ENCODE measurements at regions not wholly inside any gene's neighbourhood (a gene's known extent, or its start where the extent isn't known, plus 50 kb on each side); places are given as distances from the start of the nearest gene placed in this dataset.

DNA sequence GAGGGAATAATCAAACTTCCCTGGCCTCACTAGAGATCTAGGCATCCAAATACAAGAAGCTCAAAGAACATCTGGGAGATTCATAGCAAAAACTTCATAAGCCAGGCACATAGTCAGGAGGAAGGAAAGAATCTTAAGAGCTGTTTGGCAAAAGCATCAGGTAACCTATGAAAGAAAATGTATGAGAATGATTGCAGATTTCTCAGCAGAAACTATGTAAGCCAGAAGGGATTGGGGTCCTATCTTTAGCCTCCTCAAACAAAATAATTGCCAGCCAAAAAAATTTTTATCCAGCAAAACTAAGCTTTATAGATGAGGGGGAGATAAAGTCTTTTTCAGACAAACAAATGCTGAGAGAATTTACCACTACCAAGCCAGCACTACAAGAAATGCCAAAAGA, 1036.3 kb downstream of the TBL1XR1 start:
- H3K27ac ChIP-seq (ENCODE audit: low read depth in 1 of 3, low read length in 2 of 3), result no peak overlapping the region
- H3K27me3 ChIP-seq (ENCODE audit: control insufficient read depth in 3 of 3, insufficient read depth in 3 of 3, low read length in 3 of 3), result no peaks in the 10 kb centered on the region
- H3K36me3 ChIP-seq (ENCODE audit: control insufficient read depth in 3 of 3, insufficient read depth in 2 of 3, low read depth in 1 of 3, low read length in 3 of 3), result no peaks in the 10 kb centered on the region
- no peak overlapping the region for H3K4me3 ChIP-seq (ENCODE audit: low read depth in 1 of 3, low read length in 3 of 3)
- no peak for FAIRE-seq
- no peak for DNase-seq
- peaks cover 0 to 14% of the 10 kb centered on the region in 2 donors for H3K9me3 ChIP-seq (ENCODE audit: control insufficient read depth in 2 of 2, insufficient read depth in 1 of 2, low read depth in 1 of 2, low read length in 1 of 2)
- no peaks in the 10 kb centered on the region for H3K4me1 ChIP-seq (ENCODE audit: control insufficient read depth in 3 of 3, insufficient read depth in 2 of 3, low read depth in 1 of 3, low read length in 2 of 3)

DNA sequence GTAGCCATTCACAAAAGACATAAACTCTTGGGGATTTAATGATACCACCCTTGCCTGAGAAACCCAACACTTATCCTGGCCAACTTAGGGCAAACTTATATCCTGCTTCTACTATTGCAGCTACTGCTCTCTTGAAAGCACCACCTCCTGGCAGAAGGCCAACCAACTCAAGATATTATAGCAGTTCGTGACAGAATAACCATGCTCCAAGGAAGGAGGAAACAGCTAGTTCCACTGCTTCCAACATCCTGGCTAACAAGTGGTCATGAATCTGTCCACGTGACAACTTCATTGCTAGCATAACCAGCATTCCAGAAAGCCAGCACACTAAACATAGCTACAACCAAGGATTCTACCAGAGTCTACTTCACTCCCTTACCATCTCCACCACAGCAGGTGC, 1037.5 kb downstream of the TBL1XR1 start:
- no peak overlapping the region for H3K4me3 ChIP-seq (ENCODE audit: low read depth in 1 of 3, low read length in 3 of 3)
- H3K36me3 ChIP-seq (ENCODE audit: control insufficient read depth in 3 of 3, insufficient read depth in 2 of 3, low read depth in 1 of 3, low read length in 3 of 3), result no peaks in the 10 kb centered on the region
- no peak for DNase-seq
- WGBS, 3 donors, result 50 to 66% (median 55%) methylated on average over 2 of the region's 2 CpGs
- H3K9me3 ChIP-seq (ENCODE audit: control insufficient read depth in 2 of 2, insufficient read depth in 1 of 2, low read depth in 1 of 2, low read length in 1 of 2), result peaks cover 0 to 14% of the 10 kb centered on the region in 2 donors
- H3K27ac ChIP-seq (ENCODE audit: low read depth in 1 of 3, low read length in 2 of 3), result no peak overlapping the region
- no peak for FAIRE-seq
- no peaks in the 10 kb centered on the region for H3K27me3 ChIP-seq (ENCODE audit: control insufficient read depth in 3 of 3, insufficient read depth in 3 of 3, low read length in 3 of 3)
- no peaks in the 10 kb centered on the region for H3K4me1 ChIP-seq (ENCODE audit: control insufficient read depth in 3 of 3, insufficient read depth in 2 of 3, low read depth in 1 of 3, low read length in 2 of 3)

DNA sequence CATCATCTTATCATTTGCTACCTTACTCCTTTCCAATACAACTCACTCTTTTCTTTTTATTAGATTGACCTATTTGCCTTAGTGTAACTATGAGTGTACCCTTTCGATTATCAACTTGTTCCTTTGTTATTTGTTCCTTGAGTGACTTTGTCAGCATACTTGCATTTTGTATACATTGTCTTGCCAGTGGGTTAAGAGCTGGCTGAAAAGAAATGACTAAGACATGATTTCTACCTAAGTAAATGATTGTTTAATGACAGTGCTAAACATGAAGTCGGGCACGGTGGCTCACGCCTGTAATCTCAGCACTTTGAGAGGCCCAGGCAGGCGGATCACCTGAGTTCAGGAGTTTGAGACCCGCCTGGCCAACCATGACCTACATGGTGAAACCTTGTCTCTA, 1042.3 kb downstream of the TBL1XR1 start:
- no peaks in the 10 kb centered on the region for H3K27me3 ChIP-seq (ENCODE audit: control insufficient read depth in 3 of 3, insufficient read depth in 3 of 3, low read length in 3 of 3)
- H3K27ac ChIP-seq (ENCODE audit: low read depth in 1 of 3, low read length in 2 of 3), result no peak overlapping the region
- no peak overlapping the region for H3K4me3 ChIP-seq (ENCODE audit: low read depth in 1 of 3, low read length in 3 of 3)
- peaks cover 0 to 11% of the 10 kb centered on the region in 2 donors for H3K9me3 ChIP-seq (ENCODE audit: control insufficient read depth in 2 of 2, insufficient read depth in 1 of 2, low read depth in 1 of 2, low read length in 1 of 2)
- H3K4me1 ChIP-seq (ENCODE audit: control insufficient read depth in 3 of 3, insufficient read depth in 2 of 3, low read depth in 1 of 3, low read length in 2 of 3), result no peaks in the 10 kb centered on the region
- no peak for DNase-seq
- H3K36me3 ChIP-seq (ENCODE audit: control insufficient read depth in 3 of 3, insufficient read depth in 2 of 3, low read depth in 1 of 3, low read length in 3 of 3), result no peaks in the 10 kb centered on the region
- FAIRE-seq, result no peak
- 86 to 90% (median 89%) methylated on average over 6 of the region's 6 CpGs for WGBS, 3 donors

DNA sequence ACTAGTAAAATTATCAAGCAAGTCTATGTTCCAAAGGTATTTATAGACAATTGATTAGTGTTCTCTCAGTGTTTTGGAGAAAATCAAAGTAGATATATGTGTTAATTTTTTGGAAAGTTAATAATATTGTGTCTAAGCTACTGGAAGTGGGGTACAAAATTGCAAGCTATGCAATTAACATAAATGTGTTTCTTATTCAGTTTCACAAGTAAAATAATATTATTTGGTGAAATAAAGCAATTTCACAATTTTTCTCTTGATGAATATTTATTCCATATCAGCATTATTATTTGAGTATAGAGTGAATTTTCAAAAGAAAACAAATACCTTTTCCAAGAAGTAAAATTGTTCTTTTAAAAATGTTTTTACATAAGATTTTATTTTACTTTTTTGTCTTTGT, 1047.7 kb downstream of the TBL1XR1 start:
- DNase-seq (no peak), FAIRE-seq (peak; percentile 57)
- Histone ChIP-seq H3K27ac (ENCODE audit: low read depth in 1 of 3, low read length in 2 of 3) (no peak overlapping the region), H3K4me1 (ENCODE audit: control insufficient read depth in 3 of 3, insufficient read depth in 2 of 3, low read depth in 1 of 3, low read length in 2 of 3) (no peaks in the 10 kb centered on the region), H3K27me3 (ENCODE audit: control insufficient read depth in 3 of 3, insufficient read depth in 3 of 3, low read length in 3 of 3) (no peaks in the 10 kb centered on the region), H3K36me3 (ENCODE audit: control insufficient read depth in 3 of 3, insufficient read depth in 2 of 3, low read depth in 1 of 3, low read length in 3 of 3) (no peaks in the 10 kb centered on the region), H3K9me3 (ENCODE audit: control insufficient read depth in 2 of 2, insufficient read depth in 1 of 2, low read depth in 1 of 2, low read length in 1 of 2) (no peaks in the 10 kb centered on the region), H3K4me3 (ENCODE audit: low read depth in 1 of 3, low read length in 3 of 3) (no peak overlapping the region)

DNA sequence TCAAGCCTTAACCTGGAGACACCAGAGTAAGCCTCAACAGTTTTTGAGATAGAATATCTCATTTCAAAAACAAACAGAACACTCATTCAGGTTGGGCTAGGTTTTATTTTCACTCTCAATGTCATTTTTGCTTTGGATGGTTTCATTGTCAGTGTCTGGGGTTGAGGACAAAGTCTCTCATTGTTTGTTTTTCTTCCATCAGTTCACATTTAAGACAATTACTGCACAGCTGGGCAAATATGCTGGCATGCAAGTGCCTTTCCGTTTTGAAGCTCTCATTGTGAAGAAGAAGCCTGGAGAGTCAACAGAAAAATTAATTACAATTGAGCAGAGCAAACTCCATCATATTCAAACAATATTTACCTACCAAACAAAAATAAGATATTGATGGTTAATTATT, 1050.0 kb downstream of the TBL1XR1 start:
- no peaks in the 10 kb centered on the region for H3K9me3 ChIP-seq (ENCODE audit: control insufficient read depth in 2 of 2, insufficient read depth in 1 of 2, low read depth in 1 of 2, low read length in 1 of 2)
- WGBS, 3 donors, result 5 to 44% (median 15%) methylated on average over 1 of the region's 1 CpG
- H3K4me1 ChIP-seq (ENCODE audit: control insufficient read depth in 3 of 3, insufficient read depth in 2 of 3, low read depth in 1 of 3, low read length in 2 of 3), result no peaks in the 10 kb centered on the region
- FAIRE-seq, result no peak
- no peak overlapping the region for H3K4me3 ChIP-seq (ENCODE audit: low read depth in 1 of 3, low read length in 3 of 3)
- no peaks in the 10 kb centered on the region for H3K36me3 ChIP-seq (ENCODE audit: control insufficient read depth in 3 of 3, insufficient read depth in 2 of 3, low read depth in 1 of 3, low read length in 3 of 3)
- DNase-seq, result peak; percentile 8 to 31
- H3K27ac ChIP-seq (ENCODE audit: low read depth in 1 of 3, low read length in 2 of 3), result no peak overlapping the region
- no peaks in the 10 kb centered on the region for H3K27me3 ChIP-seq (ENCODE audit: control insufficient read depth in 3 of 3, insufficient read depth in 3 of 3, low read length in 3 of 3)

DNA sequence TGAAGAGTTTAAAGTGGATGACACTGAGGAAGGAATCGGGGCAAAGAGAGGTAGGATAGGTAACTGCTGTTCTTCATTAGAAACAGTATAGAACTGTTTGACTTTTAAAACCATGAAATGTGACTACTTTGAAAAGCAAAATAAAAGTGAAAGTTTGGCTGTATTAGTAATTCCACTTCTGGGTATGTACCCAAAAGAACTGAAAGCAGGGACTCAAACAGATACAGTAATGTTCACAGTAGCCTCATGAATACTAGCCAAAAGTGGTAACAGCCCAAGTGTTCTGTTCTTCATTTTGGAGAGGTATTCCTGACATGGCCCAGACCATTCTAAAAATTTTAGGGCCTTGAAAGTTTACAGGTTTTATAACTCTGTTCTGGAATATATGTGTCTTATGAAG, 1055.4 kb downstream of the TBL1XR1 start:
- no peak for FAIRE-seq
- no peaks in the 10 kb centered on the region for H3K27me3 ChIP-seq (ENCODE audit: control insufficient read depth in 3 of 3, insufficient read depth in 3 of 3, low read length in 3 of 3)
- no peaks in the 10 kb centered on the region for H3K36me3 ChIP-seq (ENCODE audit: control insufficient read depth in 3 of 3, insufficient read depth in 2 of 3, low read depth in 1 of 3, low read length in 3 of 3)
- no peaks in the 10 kb centered on the region for H3K4me1 ChIP-seq (ENCODE audit: control insufficient read depth in 3 of 3, insufficient read depth in 2 of 3, low read depth in 1 of 3, low read length in 2 of 3)
- no peak for DNase-seq
- 80 to 92% (median 90%) methylated on average over 1 of the region's 1 CpG for WGBS, 3 donors
- H3K4me3 ChIP-seq (ENCODE audit: low read depth in 1 of 3, low read length in 3 of 3), result no peak overlapping the region
- H3K9me3 ChIP-seq (ENCODE audit: control insufficient read depth in 2 of 2, insufficient read depth in 1 of 2, low read depth in 1 of 2, low read length in 1 of 2), result peaks cover 0 to 2% of the 10 kb centered on the region in 2 donors
- no peak overlapping the region for H3K27ac ChIP-seq (ENCODE audit: low read depth in 1 of 3, low read length in 2 of 3)

DNA sequence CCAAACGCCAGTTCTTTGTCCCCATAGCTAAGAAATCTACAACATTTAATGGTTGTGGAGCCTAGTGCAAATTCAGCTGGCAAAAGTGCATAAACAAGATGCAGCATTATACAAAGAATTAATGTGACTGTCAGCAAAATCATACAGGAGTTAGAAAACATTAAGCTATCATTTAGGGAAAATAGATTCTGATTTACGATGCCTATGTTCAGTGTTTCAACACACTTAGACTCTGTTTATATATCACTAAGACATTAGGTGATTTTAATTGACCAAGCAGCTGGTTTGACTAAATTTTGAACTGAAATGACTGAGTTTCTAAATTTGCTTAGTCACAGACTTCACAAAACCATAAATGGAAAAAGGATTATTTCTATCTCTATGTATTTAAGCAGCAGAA, 1076.8 kb downstream of the TBL1XR1 start:
- H3K36me3 ChIP-seq (ENCODE audit: control insufficient read depth in 3 of 3, insufficient read depth in 2 of 3, low read depth in 1 of 3, low read length in 3 of 3), result no peaks in the 10 kb centered on the region
- no peak for FAIRE-seq
- H3K4me3 ChIP-seq (ENCODE audit: low read depth in 1 of 3, low read length in 3 of 3), result no peak overlapping the region
- H3K9me3 ChIP-seq (ENCODE audit: control insufficient read depth in 2 of 2, insufficient read depth in 1 of 2, low read depth in 1 of 2, low read length in 1 of 2), result no peaks in the 10 kb centered on the region
- H3K4me1 ChIP-seq (ENCODE audit: control insufficient read depth in 3 of 3, insufficient read depth in 2 of 3, low read depth in 1 of 3, low read length in 2 of 3), result no peaks in the 10 kb centered on the region
- DNase-seq, result no peak
- H3K27me3 ChIP-seq (ENCODE audit: control insufficient read depth in 3 of 3, insufficient read depth in 3 of 3, low read length in 3 of 3), result no peaks in the 10 kb centered on the region
- H3K27ac ChIP-seq (ENCODE audit: low read depth in 1 of 3, low read length in 2 of 3), result no peak overlapping the region
- 44 to 46% (median 44%) methylated on average over 2 of the region's 2 CpGs for WGBS, 3 donors

DNA sequence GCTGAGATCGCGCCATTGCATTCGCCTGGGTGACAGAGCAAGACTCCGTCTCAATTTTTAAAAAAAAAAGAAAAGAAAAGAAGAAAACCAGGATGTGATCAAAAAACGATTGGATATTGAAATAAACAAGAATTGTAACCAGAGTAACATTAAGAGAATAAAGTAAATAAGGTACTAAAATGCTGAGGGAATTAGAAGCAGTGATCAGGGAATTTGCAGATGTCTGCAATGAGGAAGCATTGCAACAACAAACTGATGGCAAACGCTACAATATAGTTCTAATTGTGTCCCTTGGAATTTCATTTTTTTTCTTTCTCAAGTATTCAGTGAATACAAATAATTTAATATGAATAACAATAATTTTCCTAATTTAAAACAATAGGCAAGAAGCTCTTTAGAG, 1077.5 kb downstream of the TBL1XR1 start:
- Histone ChIP-seq H3K4me3 (ENCODE audit: low read depth in 1 of 3, low read length in 3 of 3) (no peak overlapping the region), H3K4me1 (ENCODE audit: control insufficient read depth in 3 of 3, insufficient read depth in 2 of 3, low read depth in 1 of 3, low read length in 2 of 3) (no peaks in the 10 kb centered on the region), H3K36me3 (ENCODE audit: control insufficient read depth in 3 of 3, insufficient read depth in 2 of 3, low read depth in 1 of 3, low read length in 3 of 3) (no peaks in the 10 kb centered on the region), H3K27me3 (ENCODE audit: control insufficient read depth in 3 of 3, insufficient read depth in 3 of 3, low read length in 3 of 3) (no peaks in the 10 kb centered on the region), H3K27ac (ENCODE audit: low read depth in 1 of 3, low read length in 2 of 3) (no peak overlapping the region), H3K9me3 (ENCODE audit: control insufficient read depth in 2 of 2, insufficient read depth in 1 of 2, low read depth in 1 of 2, low read length in 1 of 2) (no peaks in the 10 kb centered on the region)
- DNase-seq, result no peak
- 77 to 87% (median 80%) methylated on average over 6 of the region's 6 CpGs for WGBS, 3 donors
- FAIRE-seq, result no peak

DNA sequence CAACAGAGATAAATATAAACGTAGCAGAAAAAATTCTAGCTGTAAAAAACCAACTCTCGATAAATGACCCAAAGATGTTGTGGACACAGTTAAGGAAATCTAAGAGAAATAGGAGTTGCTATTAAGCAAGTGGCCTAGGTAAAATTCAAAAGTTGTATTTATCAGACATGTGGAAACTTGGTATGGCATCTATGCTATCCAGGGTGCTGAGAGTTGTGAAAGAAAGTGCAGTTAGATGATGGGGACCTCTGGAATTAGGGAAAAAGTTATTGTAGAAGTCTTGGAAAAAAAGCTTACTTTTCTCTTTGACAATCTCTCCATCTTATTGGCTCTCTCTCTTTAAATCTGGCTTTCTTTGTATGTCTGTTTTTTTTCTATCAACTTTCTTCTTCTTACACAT, 1090.9 kb downstream of the TBL1XR1 start:
- no peak for FAIRE-seq
- Histone ChIP-seq H3K4me3 (ENCODE audit: low read depth in 1 of 3, low read length in 3 of 3) (no peak overlapping the region), H3K36me3 (ENCODE audit: control insufficient read depth in 3 of 3, insufficient read depth in 2 of 3, low read depth in 1 of 3, low read length in 3 of 3) (no peaks in the 10 kb centered on the region), H3K4me1 (ENCODE audit: control insufficient read depth in 3 of 3, insufficient read depth in 2 of 3, low read depth in 1 of 3, low read length in 2 of 3) (no peaks in the 10 kb centered on the region), H3K27me3 (ENCODE audit: control insufficient read depth in 3 of 3, insufficient read depth in 3 of 3, low read length in 3 of 3) (no peaks in the 10 kb centered on the region), H3K27ac (ENCODE audit: low read depth in 1 of 3, low read length in 2 of 3) (no peak overlapping the region), H3K9me3 (ENCODE audit: control insufficient read depth in 2 of 2, insufficient read depth in 1 of 2, low read depth in 1 of 2, low read length in 1 of 2) (no peaks in the 10 kb centered on the region)
- WGBS, 3 donors, result 81 to 91% (median 88%) methylated on average over 2 of the region's 2 CpGs
- DNase-seq, result no peak
